ENCODE measurements at regions not wholly inside any gene's neighbourhood (a gene's known extent, or its start where the extent isn't known, plus 50 kb on each side); places are given as distances from the start of the nearest gene placed in this dataset.

GRCh38 chr10:33820531-33820930, 486.1 kb upstream of the NRP1 start:
- H3K27ac ChIP-seq (ENCODE audit: low read depth in 1 of 2, low read length in 2 of 2) = no peak overlapping the region
- WGBS, 2 donors = 92 to 93% methylated on average over 4 of the region's 4 CpGs
- no peaks in the 10 kb centered on the region for H3K9me3 ChIP-seq (ENCODE audit: control insufficient read depth, low read length)
- H3K4me1 ChIP-seq (ENCODE audit: control insufficient read depth in 1 of 2, insufficient read depth in 2 of 2, low read length in 2 of 2) = no peaks in the 10 kb centered on the region
- intact Hi-C loops (cut with DNase I) = no loop called here
- ATAC-seq (ENCODE audit: low FRiP score) (no peak), DNase-seq (no peak)
- H3K4me3 ChIP-seq (ENCODE audit: low read length in 2 of 2) = no peak overlapping the region
- H3K36me3 ChIP-seq (ENCODE audit: control insufficient read depth in 1 of 2, insufficient read depth in 2 of 2, low read length in 1 of 2) = no peaks in the 10 kb centered on the region
- H3K27me3 ChIP-seq (ENCODE audit: control insufficient read depth in 1 of 2, insufficient read depth in 2 of 2, low read length in 1 of 2) = no peaks in the 10 kb centered on the region

DNA sequence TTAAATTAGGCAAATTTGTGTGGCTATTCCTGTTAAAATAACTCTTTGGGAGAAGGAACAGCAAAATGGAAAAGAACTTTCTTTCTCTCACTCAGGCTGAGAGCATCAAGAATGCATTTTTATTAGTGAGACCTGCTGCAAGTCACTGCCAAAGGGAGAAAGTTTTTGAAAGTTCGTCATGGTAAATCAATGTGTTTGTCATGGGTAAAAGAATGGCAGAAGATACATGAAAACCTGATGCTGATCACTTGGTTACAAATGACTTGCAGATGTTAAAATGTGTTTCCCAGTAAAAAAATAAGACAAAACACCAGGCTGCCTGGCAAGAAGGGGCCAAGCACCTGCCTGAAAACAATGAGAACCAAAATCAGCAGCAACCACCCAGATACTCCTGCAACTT, 484.7 kb upstream of the NRP1 start:
- no peak overlapping the region for H3K4me3 ChIP-seq (ENCODE audit: low read length in 2 of 2)
- 74 to 81% methylated on average over 1 of the region's 1 CpG for WGBS, 2 donors
- no peaks in the 10 kb centered on the region for H3K9me3 ChIP-seq (ENCODE audit: control insufficient read depth, low read length)
- no peaks in the 10 kb centered on the region for H3K27me3 ChIP-seq (ENCODE audit: control insufficient read depth in 1 of 2, insufficient read depth in 2 of 2, low read length in 1 of 2)
- DNase-seq (no peak), ATAC-seq (ENCODE audit: low FRiP score) (no peak)
- no peak overlapping the region for H3K27ac ChIP-seq (ENCODE audit: low read depth in 1 of 2, low read length in 2 of 2)
- no peaks in the 10 kb centered on the region for H3K4me1 ChIP-seq (ENCODE audit: control insufficient read depth in 1 of 2, insufficient read depth in 2 of 2, low read length in 2 of 2)
- intact Hi-C loops (cut with DNase I) = no loop called here
- H3K36me3 ChIP-seq (ENCODE audit: control insufficient read depth in 1 of 2, insufficient read depth in 2 of 2, low read length in 1 of 2) = no peaks in the 10 kb centered on the region

- Histone ChIP-seq H3K9me3 (ENCODE audit: control insufficient read depth, low read length) (no peaks in the 10 kb centered on the region), H3K36me3 (ENCODE audit: control insufficient read depth in 1 of 2, insufficient read depth in 2 of 2, low read length in 1 of 2) (no peaks in the 10 kb centered on the region), H3K27me3 (ENCODE audit: control insufficient read depth in 1 of 2, insufficient read depth in 2 of 2, low read length in 1 of 2) (no peaks in the 10 kb centered on the region), H3K4me1 (ENCODE audit: control insufficient read depth in 1 of 2, insufficient read depth in 2 of 2, low read length in 2 of 2) (no peaks in the 10 kb centered on the region), H3K4me3 (ENCODE audit: low read length in 2 of 2) (no peak overlapping the region), H3K27ac (ENCODE audit: low read depth in 1 of 2, low read length in 2 of 2) (no peak overlapping the region)
- ATAC-seq (ENCODE audit: low FRiP score) (no peak), DNase-seq (no peak)
- WGBS, 2 donors = 92 to 94% methylated on average over 2 of the region's 2 CpGs
- intact Hi-C loops (cut with DNase I) = no loop called here
Measured at GRCh38 chr10:33818343-33818742, 483.9 kb upstream of the NRP1 start.

GRCh38 chr10:33817605-33818004, 483.1 kb upstream of the NRP1 start:
- H3K27me3 ChIP-seq (ENCODE audit: control insufficient read depth in 1 of 2, insufficient read depth in 2 of 2, low read length in 1 of 2) = no peaks in the 10 kb centered on the region
- no peaks in the 10 kb centered on the region for H3K4me1 ChIP-seq (ENCODE audit: control insufficient read depth in 1 of 2, insufficient read depth in 2 of 2, low read length in 2 of 2)
- DNase-seq (no peak), ATAC-seq (ENCODE audit: low FRiP score) (no peak)
- no peak overlapping the region for H3K4me3 ChIP-seq (ENCODE audit: low read length in 2 of 2)
- intact Hi-C loops (cut with DNase I) = no loop called here
- no peak overlapping the region for H3K27ac ChIP-seq (ENCODE audit: low read depth in 1 of 2, low read length in 2 of 2)
- WGBS, 2 donors = 86 to 91% methylated on average over 3 of the region's 3 CpGs
- no peaks in the 10 kb centered on the region for H3K9me3 ChIP-seq (ENCODE audit: control insufficient read depth, low read length)
- no peaks in the 10 kb centered on the region for H3K36me3 ChIP-seq (ENCODE audit: control insufficient read depth in 1 of 2, insufficient read depth in 2 of 2, low read length in 1 of 2)

GRCh38 chr10:33815776-33816175, 481.3 kb upstream of the NRP1 start:
- Histone ChIP-seq H3K9me3 (ENCODE audit: control insufficient read depth, low read length) (no peaks in the 10 kb centered on the region), H3K4me1 (ENCODE audit: control insufficient read depth in 1 of 2, insufficient read depth in 2 of 2, low read length in 2 of 2) (no peaks in the 10 kb centered on the region), H3K36me3 (ENCODE audit: control insufficient read depth in 1 of 2, insufficient read depth in 2 of 2, low read length in 1 of 2) (no peaks in the 10 kb centered on the region), H3K27me3 (ENCODE audit: control insufficient read depth in 1 of 2, insufficient read depth in 2 of 2, low read length in 1 of 2) (no peaks in the 10 kb centered on the region), H3K27ac (ENCODE audit: low read depth in 1 of 2, low read length in 2 of 2) (no peak overlapping the region), H3K4me3 (ENCODE audit: low read length in 2 of 2) (no peak overlapping the region)
- intact Hi-C loops (cut with DNase I) = no loop called here
- 95 to 98% methylated on average over 4 of the region's 4 CpGs for WGBS, 2 donors
- DNase-seq (no peak), ATAC-seq (ENCODE audit: low FRiP score) (no peak)

DNA sequence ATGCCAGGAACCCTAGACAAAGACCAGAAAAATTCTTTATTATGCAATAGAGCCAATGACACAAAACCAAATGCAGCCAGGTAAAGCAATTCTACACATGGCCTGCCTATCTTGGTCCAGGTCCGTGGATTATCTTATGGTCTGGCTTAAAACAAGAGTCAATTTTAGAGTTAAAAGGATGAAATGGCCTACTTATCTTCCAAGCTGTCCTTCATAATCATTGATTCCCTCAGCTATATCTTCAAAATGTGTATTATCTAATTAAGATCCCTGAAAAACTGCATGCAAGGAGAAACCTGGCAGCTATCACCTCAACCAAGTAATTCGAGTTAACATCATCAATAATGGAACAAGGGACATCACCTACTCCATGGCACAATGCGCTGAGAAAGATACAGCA, 479.4 kb upstream of the NRP1 start:
- WGBS, 2 donors = 81 to 97% methylated on average over 3 of the region's 3 CpGs
- H3K4me3 ChIP-seq (ENCODE audit: low read length in 2 of 2) = no peak overlapping the region
- H3K36me3 ChIP-seq (ENCODE audit: control insufficient read depth in 1 of 2, insufficient read depth in 2 of 2, low read length in 1 of 2) = no peaks in the 10 kb centered on the region
- ATAC-seq (ENCODE audit: low FRiP score) = no peak
- no peaks in the 10 kb centered on the region for H3K4me1 ChIP-seq (ENCODE audit: control insufficient read depth in 1 of 2, insufficient read depth in 2 of 2, low read length in 2 of 2)
- intact Hi-C loops (cut with DNase I) = no loop called here
- DNase-seq = no peak
- H3K27me3 ChIP-seq (ENCODE audit: control insufficient read depth in 1 of 2, insufficient read depth in 2 of 2, low read length in 1 of 2) = no peaks in the 10 kb centered on the region
- H3K9me3 ChIP-seq (ENCODE audit: control insufficient read depth, low read length) = no peaks in the 10 kb centered on the region
- H3K27ac ChIP-seq (ENCODE audit: low read depth in 1 of 2, low read length in 2 of 2) = no peak overlapping the region

- ATAC-seq (ENCODE audit: low FRiP score) (no peak), DNase-seq (no peak)
- intact Hi-C loops (cut with DNase I) = no loop called here
- Histone ChIP-seq H3K27ac (ENCODE audit: low read depth in 1 of 2, low read length in 2 of 2) (no peak overlapping the region), H3K4me1 (ENCODE audit: control insufficient read depth in 1 of 2, insufficient read depth in 2 of 2, low read length in 2 of 2) (no peaks in the 10 kb centered on the region), H3K27me3 (ENCODE audit: control insufficient read depth in 1 of 2, insufficient read depth in 2 of 2, low read length in 1 of 2) (no peaks in the 10 kb centered on the region), H3K36me3 (ENCODE audit: control insufficient read depth in 1 of 2, insufficient read depth in 2 of 2, low read length in 1 of 2) (no peaks in the 10 kb centered on the region), H3K4me3 (ENCODE audit: low read length in 2 of 2) (no peak overlapping the region), H3K9me3 (ENCODE audit: control insufficient read depth, low read length) (no peaks in the 10 kb centered on the region)
- 96 to 97% methylated on average over 2 of the region's 2 CpGs for WGBS, 2 donors
Measured at GRCh38 chr10:33813415-33813814, 478.9 kb upstream of the NRP1 start.

GRCh38 chr10:33812586-33812985, 478.1 kb upstream of the NRP1 start:
- H3K36me3 ChIP-seq (ENCODE audit: control insufficient read depth in 1 of 2, insufficient read depth in 2 of 2, low read length in 1 of 2) = no peaks in the 10 kb centered on the region
- no peaks in the 10 kb centered on the region for H3K27me3 ChIP-seq (ENCODE audit: control insufficient read depth in 1 of 2, insufficient read depth in 2 of 2, low read length in 1 of 2)
- intact Hi-C loops (cut with DNase I) = no loop called here
- no peak overlapping the region for H3K4me3 ChIP-seq (ENCODE audit: low read length in 2 of 2)
- ATAC-seq (ENCODE audit: low FRiP score) (no peak), DNase-seq (no peak)
- 75 to 100% methylated on average over 2 of the region's 2 CpGs for WGBS, 2 donors
- no peaks in the 10 kb centered on the region for H3K9me3 ChIP-seq (ENCODE audit: control insufficient read depth, low read length)
- no peaks in the 10 kb centered on the region for H3K4me1 ChIP-seq (ENCODE audit: control insufficient read depth in 1 of 2, insufficient read depth in 2 of 2, low read length in 2 of 2)
- H3K27ac ChIP-seq (ENCODE audit: low read depth in 1 of 2, low read length in 2 of 2) = no peak overlapping the region

DNA sequence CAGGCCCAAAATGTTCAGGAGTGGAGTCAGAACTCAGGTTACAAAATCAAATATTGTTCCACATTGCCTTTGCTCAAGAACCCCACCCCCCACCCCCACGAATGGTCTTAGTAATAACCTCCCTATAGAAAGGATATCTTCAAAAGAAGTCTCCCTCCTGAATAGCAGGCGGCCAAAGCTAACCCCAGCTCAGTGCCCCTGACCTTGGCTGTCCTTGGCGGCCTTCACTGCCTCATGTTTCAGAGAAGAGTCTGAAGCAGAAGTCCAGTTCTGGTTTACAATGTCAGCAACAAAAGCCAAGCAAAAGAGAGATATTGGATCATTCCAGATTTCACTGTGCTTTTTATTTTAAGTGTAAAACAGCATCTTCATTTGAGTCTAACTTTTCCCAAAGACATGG, 476.5 kb upstream of the NRP1 start:
- intact Hi-C loops (cut with DNase I) = no loop called here
- Histone ChIP-seq H3K27ac (ENCODE audit: low read depth in 1 of 2, low read length in 2 of 2) (no peak overlapping the region), H3K27me3 (ENCODE audit: control insufficient read depth in 1 of 2, insufficient read depth in 2 of 2, low read length in 1 of 2) (no peaks in the 10 kb centered on the region), H3K4me3 (ENCODE audit: low read length in 2 of 2) (no peak overlapping the region), H3K9me3 (ENCODE audit: control insufficient read depth, low read length) (no peaks in the 10 kb centered on the region), H3K4me1 (ENCODE audit: control insufficient read depth in 1 of 2, insufficient read depth in 2 of 2, low read length in 2 of 2) (no peaks in the 10 kb centered on the region), H3K36me3 (ENCODE audit: control insufficient read depth in 1 of 2, insufficient read depth in 2 of 2, low read length in 1 of 2) (no peaks in the 10 kb centered on the region)
- WGBS, 2 donors = 94 to 99% methylated on average over 3 of the region's 3 CpGs
- DNase-seq (no peak), ATAC-seq (ENCODE audit: low FRiP score) (no peak)

All from aorta (tissue), 5 donors.